Brain microvascular endothelial cell (primary cell): ENCODE measurements at regions not wholly inside any gene's neighbourhood (a gene's known extent, or its start where the extent isn't known, plus 50 kb on each side); places are given as distances from the start of the nearest gene placed in this dataset.

ENCODE experiments used
- DNase-seq: peaks from one replicate; pipeline ENCODE4 v3.0.0-alpha.2; 2020
- H3K27ac ChIP-seq: fragments of 250-450 bp; sonication (Bioruptor Pico); 2 replicates; pipeline ENCODE4 v1.5.1; 2020; ENCODE audit warnings: mild to moderate bottlenecking, moderate library complexity
- H3K27me3 ChIP-seq: fragments of 250-450 bp; sonication (Bioruptor Pico); replicated peaks from 2 replicates; pipeline ENCODE4 v1.5.1; 2020; ENCODE audit warnings: mild to moderate bottlenecking
- H3K36me3 ChIP-seq: fragments of 250-450 bp; sonication (Bioruptor Pico); replicated peaks from 2 replicates; pipeline ENCODE4 v1.5.1; 2020; ENCODE audit warnings: mild to moderate bottlenecking
- H3K4me3 ChIP-seq: 2 replicates; pipeline ENCODE4 v1.5.1; 2011; ENCODE audit warnings: low read depth, mild to moderate bottlenecking, control low read depth, low read length, moderate library complexity
- CTCF ChIP-seq: IDR thresholded peaks from 2 replicates; pipeline ENCODE4 v1.5.1; 2011; ENCODE audit warnings: low read depth, mild to moderate bottlenecking, moderate library complexity, low read length, control low read depth, inconsistent platforms; ENCODE audit errors: missing control alignments
- in situ Hi-C: cut with HindIII; loops from 2 replicates; pipeline ENCODE4 v1.10.0; 2017; ENCODE audit warnings: low sequenced_read_pairs, low pct_ligation_motif_present

DNA sequence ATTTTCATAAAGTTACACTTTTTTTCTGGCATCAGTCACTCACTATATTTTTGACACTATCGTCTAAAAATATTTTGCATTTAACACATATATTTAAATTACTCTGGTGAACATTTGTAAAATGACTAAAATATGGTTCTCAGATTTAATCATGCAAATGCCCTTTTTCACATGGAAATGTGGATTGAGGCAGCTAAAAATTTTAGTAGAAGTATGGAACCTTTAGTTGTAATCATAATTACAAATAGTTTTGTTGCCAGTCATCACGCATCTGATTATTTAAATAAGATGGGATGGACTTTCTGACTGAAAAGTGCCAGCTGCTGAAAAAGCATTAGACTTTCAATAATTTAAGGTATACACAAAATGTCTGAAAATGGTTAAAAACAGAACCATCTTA is 119.3 kb downstream of the PDHA2 start:
- no peak for DNase-seq
- Histone ChIP-seq H3K27ac (no peak overlapping the region), H3K36me3 (no peaks in the 10 kb centered on the region), H3K27me3 (no peaks in the 10 kb centered on the region), H3K4me3 (no peak overlapping the region)
- in situ Hi-C loops = no loop called here
- TF ChIP-seq CTCF = no peak

DNA sequence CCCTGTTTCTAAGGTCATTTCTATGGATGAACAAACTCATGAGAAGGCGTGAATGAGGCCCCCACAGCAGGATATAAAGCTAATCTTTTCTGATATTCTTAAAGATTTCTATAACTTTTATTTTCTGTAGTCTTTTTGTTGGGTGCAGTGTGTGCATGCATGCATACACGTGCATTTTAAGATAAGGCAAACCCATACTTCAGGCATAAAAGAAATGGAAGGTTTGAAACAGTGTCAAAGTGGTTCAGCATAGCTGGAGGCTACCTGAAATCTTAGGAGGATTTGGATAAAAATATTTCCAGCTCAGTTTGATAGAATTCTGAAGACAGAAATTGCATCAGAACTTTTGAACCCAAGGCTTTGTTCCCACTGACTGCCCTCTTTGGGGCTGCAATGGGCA is 119.7 kb downstream of the PDHA2 start:
- H3K36me3 ChIP-seq = no peaks in the 10 kb centered on the region
- no peak for DNase-seq
- H3K27ac ChIP-seq = no peak overlapping the region
- no peaks in the 10 kb centered on the region for H3K27me3 ChIP-seq
- no peak for TF ChIP-seq CTCF
- no peak overlapping the region for H3K4me3 ChIP-seq
- in situ Hi-C loops = no loop called here

- Histone ChIP-seq H3K27me3 (no peaks in the 10 kb centered on the region), H3K27ac (no peak overlapping the region), H3K4me3 (no peak overlapping the region), H3K36me3 (no peaks in the 10 kb centered on the region)
- in situ Hi-C loops = no loop called here
- TF ChIP-seq CTCF = no peak
- no peak for DNase-seq
Observed at GRCh38 chr4:95963456-95963855, 123.6 kb downstream of the PDHA2 start.

DNA sequence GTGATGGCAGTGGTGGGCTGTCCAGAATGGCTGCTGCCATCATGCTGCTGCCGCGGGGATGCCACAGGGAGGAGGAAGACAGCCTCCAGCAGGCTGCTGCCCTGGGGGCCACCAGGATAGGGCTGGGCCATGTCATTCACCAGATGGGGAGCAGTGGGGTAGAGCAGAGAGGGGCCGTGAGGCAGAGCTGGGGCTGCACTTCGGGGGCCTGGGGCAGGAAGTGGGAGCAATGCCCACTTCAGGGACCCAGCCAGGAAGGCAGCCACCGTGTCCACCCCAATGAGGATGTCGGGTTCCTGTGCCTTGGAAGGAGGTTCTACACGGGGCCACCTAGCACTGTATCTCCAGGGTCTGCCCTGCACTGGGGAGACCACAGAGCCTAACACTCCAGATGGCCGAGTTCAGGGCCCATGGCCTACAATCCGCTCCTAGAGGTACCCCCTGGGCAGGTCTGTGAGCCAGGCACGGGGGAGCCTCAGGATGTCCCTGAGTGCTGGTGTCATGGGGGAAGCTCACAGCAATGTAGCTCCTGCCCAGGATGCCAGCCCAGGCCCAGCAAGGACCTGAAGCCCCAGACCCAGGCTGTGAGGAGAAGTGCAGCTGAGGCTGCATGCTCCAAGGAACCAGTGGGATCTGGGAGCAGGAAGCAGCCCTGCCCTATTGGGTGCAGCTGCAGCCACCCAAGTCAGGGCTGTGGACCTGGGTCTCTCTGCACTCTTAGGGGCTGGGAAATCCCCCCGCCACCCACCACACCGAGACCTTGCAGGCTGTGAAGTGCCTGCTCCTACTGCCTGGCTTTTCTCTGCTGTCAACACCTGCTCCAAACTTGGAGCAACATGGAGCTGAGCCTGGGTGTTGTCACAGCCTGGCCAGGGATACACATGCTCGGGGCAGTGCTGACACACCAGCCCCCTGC is 140.3 kb downstream of the PDHA2 start:
- no peak overlapping the region for H3K4me3 ChIP-seq
- DNase-seq = no peak
- no peaks in the 10 kb centered on the region for H3K36me3 ChIP-seq
- TF ChIP-seq CTCF = no peak
- H3K27ac ChIP-seq = no peak overlapping the region
- in situ Hi-C loops = no loop called here
- no peaks in the 10 kb centered on the region for H3K27me3 ChIP-seq

- H3K36me3 ChIP-seq = no peaks in the 10 kb centered on the region
- in situ Hi-C loops = no loop called here
- DNase-seq = no peak
- TF ChIP-seq CTCF = no peak
- no peaks in the 10 kb centered on the region for H3K27me3 ChIP-seq
- no peak overlapping the region for H3K27ac ChIP-seq
- H3K4me3 ChIP-seq = no peak overlapping the region
Observed at GRCh38 chr4:95980877-95981360, 141.0 kb downstream of the PDHA2 start.
